ENCODE measurements at regions not wholly inside any gene's neighbourhood (a gene's known extent, or its start where the extent isn't known, plus 50 kb on each side); places are given as distances from the start of the nearest gene placed in this dataset.

- TF ChIP-seq CTCF (IDR thresholded peaks at IDR 0.05; ENCODE audit: insufficient read depth, low read length, missing control alignments): no peak
- CTCF ChIA-PET: no interaction called here
- POLR2A ChIA-PET: no interaction called here
- H3K4me3 ChIP-seq (ENCODE audit: low read depth, low read length): peak overlapping the region; percentile 66
- DNase-seq (ENCODE audit: low read depth, low spot score): no peak
Measured at GRCh38 chr1:241424480-241424971, 67.5 kb upstream of the RGS7 start.

- CTCF ChIA-PET: no interaction called here
- no peak for DNase-seq (ENCODE audit: low read depth, low spot score)
- POLR2A ChIA-PET: no interaction called here
- peak overlapping the region; percentile 66 for H3K4me3 ChIP-seq (ENCODE audit: low read depth, low read length)
- peak; percentile 12 for TF ChIP-seq CTCF (IDR thresholded peaks at IDR 0.05; ENCODE audit: insufficient read depth, low read length, missing control alignments)
Measured at GRCh38 chr1:241423541-241424479, 66.8 kb upstream of the RGS7 start.

GRCh38 chr1:241422470-241422869 lies 65.5 kb upstream of the RGS7 start:
- ChIA-PET CTCF (no interaction called here), POLR2A (no interaction called here)
- no peak for TF ChIP-seq CTCF (IDR thresholded peaks at IDR 0.05; ENCODE audit: insufficient read depth, low read length, missing control alignments)
- no peak overlapping the region for H3K4me3 ChIP-seq (ENCODE audit: low read depth, low read length)
- DNase-seq (ENCODE audit: low read depth, low spot score): no peak

- CTCF ChIA-PET: no interaction called here
- POLR2A ChIA-PET: no interaction called here
- H3K4me3 ChIP-seq (ENCODE audit: low read depth, low read length): no peak overlapping the region
- DNase-seq (ENCODE audit: low read depth, low spot score): no peak
- TF ChIP-seq CTCF (IDR thresholded peaks at IDR 0.05; ENCODE audit: insufficient read depth, low read length, missing control alignments): no peak
Measured at GRCh38 chr1:241419986-241420385, 63.0 kb upstream of the RGS7 start.

- DNase-seq (ENCODE audit: low read depth, low spot score): no peak
- ChIA-PET POLR2A (no interaction called here), CTCF (no interaction called here)
- TF ChIP-seq CTCF (IDR thresholded peaks at IDR 0.05; ENCODE audit: insufficient read depth, low read length, missing control alignments): no peak
- no peak overlapping the region for H3K4me3 ChIP-seq (ENCODE audit: low read depth, low read length)
Measured at GRCh38 chr1:241417258-241417657, 60.3 kb upstream of the RGS7 start.

- POLR2A ChIA-PET: no interaction called here
- no peak for TF ChIP-seq CTCF (IDR thresholded peaks at IDR 0.05; ENCODE audit: insufficient read depth, low read length, missing control alignments)
- no peak overlapping the region for H3K4me3 ChIP-seq (ENCODE audit: low read depth, low read length)
- no peak for DNase-seq (ENCODE audit: low read depth, low spot score)
- CTCF ChIA-PET: interaction anchor here (1.2 kb wide), 1 partner anchor 72 kb away, joined by 4 read pairs; no protein-coding TSS in a partner anchor
Measured at GRCh38 chr1:241413974-241414373, 57.0 kb upstream of the RGS7 start.

Data from AG04449 (cell line).